Hepatic stellate cell (primary cell): ENCODE measurements at regions not wholly inside any gene's neighbourhood (a gene's known extent, or its start where the extent isn't known, plus 50 kb on each side); places are given as distances from the start of the nearest gene placed in this dataset.
A peak's percentile ranks its signal among the peaks of the same experiment; 100 is the strongest.
"Not testable (repeated sequence)": the region's sequence is repeated elsewhere in the genome, so short reads cannot be mapped to it uniquely, and the experiment has no call there.

Experiments
- DNase-seq: peaks from one replicate; pipeline ENCODE4 v3.0.0; 2011; ENCODE audit warnings: low spot score

GRCh38 chr7:121521711-121522400, 125.7 kb upstream of the FAM3C start:
- no peak for DNase-seq

DNA sequence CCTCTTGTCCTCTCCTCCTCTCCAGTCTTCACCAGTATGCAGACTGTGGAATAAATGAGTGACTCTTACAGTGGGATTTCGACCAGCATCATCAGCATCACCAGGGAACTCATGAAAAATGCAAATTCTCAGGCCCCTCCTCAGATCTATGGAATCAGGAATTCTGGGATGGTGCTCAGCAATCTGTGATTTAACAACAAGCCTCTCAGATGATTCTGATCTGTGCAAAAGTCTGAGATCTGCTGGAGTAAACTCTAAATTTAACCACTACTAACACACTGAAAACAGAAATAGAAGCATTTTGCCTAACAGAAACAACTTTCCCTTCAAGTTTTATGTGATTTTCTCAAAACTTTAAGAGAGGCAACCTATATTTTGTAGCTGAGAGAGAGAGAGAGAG, 124.8 kb upstream of the FAM3C start:
- no peak for DNase-seq

GRCh38 chr7:121519548-121520521, 123.7 kb upstream of the FAM3C start:
- DNase-seq = no peak

DNA sequence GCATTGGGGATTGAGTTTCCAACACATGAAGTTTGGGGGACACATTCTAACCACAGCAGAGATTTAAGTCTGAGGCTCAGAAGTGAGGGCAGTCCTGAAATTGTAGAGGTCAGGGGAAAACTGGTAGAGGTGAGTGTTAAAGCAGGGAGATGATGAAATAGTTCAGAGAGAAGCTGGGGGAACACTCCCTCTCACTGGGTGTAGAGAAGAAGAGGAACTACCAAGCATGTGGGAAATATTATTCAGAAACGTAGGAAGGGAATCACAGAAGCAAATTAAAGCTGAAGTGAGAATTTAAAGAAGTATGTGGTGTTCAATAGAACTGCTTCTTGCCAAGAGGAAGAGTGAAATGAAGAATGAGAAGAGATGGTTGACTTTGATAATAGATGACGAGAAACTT, 121.5 kb upstream of the FAM3C start:
- DNase-seq = no peak

- no peak for DNase-seq
These were observed 120.7 kb upstream of the FAM3C start for GRCh38 chr7:121516821-121517220.

- DNase-seq = no peak
These were observed 119.7 kb upstream of the FAM3C start for GRCh38 chr7:121515630-121516401.

DNA sequence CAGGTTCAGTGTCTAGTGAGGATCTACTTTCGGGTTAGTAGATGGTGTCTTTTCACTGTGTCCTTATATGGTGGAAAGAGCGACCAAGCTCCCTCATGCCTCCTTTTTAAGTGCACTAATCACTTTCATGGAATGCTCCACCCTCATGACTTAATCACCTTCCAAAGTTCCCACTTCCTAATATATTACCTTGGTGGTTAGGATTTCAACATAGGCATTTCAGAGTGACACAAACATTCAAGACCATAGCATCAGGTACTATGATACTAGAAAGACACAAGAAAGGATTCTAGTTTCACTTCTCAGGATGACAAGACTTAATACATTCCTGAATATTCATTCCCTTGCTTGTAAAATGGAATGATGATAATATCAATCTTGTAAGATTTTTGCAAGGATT, 119.1 kb upstream of the FAM3C start:
- DNase-seq = no peak

GRCh38 chr7:121513105-121513504, 117.0 kb upstream of the FAM3C start:
- no peak for DNase-seq

DNA sequence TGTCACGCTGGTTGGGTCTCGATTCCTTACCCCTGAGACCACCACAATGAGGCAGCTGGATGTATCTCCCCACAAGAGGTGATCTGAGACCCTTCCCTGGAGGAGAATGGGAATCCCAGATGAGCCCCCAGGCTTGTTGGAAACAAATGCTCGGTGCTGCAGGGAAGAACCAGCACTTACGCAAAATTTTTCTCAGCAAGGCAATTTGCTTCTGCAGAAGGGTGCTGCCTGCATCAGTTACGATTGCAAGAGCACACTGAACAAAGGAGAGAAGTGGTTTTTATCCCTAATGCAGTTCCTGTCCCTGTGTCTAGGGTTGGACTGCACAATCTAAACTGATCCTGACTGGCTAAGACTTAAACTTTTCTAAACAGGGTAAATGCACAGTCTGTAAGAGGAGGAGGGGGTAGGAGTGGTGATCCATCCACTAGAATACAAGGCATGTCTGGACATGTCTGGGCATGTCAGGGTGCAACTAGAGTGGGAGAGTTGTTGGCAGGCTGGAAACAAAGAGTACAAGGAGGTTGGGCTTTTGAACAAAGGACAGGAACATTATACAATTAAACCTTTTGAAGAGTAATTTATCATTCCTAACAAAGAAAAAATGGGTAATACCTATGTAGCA, 114.9 kb upstream of the FAM3C start:
- no peak for DNase-seq

- DNase-seq = no peak
These were observed 114.2 kb upstream of the FAM3C start for GRCh38 chr7:121510302-121510701.

DNA sequence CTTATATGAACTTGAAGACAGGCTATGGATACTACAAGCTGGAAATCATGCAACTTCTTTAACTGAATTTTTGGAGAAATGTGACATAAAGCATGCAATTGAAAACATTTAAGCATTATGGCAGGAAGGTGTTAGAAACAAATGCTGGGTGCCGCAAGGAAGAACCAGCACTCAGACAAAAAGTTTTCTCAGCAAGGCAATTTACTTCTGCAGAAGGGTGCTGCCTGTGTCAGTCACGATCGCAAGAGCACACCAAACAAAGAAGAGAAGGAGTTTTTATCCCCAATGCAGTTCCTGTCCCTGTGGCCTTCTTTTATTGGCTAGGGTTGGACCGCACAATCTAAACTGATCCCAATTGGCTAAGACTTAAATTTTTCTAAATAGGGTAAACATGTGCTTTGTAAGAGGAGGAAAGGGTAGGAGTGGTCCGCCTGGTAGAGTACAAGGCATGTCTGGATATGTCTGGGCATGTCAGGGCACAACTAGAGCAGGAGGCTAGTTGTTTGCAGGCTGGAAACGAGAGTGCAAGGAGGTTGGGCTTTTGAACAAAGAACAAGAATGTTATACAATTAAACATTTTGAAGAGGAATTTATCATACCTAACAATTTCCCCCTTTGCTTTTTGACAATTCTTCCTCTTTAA, 109.6 kb upstream of the FAM3C start:
- DNase-seq = no peak

DNA sequence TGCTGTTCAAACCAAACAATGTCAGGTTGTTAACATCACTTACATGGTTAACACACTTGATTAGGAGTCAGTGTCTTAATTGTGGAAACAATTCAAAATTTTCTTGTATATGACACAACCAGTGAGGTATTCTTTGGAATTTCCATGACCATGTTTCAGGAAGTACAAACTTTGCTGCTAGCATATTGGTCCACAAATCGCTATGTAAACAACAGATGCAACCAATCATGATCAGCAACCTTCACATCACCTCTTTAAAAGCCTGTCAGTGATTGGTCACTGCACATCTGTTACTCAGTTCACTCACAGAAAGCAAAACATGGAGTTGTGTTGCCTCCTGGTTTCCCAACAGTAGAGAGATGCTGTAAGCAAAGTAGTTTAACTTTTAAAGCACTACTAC, 108.9 kb upstream of the FAM3C start:
- DNase-seq = peak; percentile 17

DNA sequence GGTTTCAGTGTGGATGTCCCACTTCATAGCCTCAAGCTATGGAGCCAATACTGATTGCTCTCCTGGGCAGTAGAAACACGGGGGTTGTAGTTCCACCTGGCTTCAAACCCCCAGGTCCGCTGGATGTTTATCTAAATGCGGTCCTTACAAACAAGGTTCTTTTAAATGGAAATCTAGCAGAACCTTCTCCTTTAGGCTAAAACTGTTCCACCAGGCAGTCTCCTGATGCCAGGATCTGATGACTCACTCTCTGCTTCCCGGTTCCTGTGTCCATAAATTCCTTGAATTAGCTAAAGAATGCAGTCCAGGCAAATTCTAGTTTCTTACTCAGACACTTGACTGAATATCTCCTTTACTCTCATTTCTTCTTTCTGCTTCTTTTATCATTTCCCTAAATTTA, 108.4 kb upstream of the FAM3C start:
- DNase-seq = peak; percentile 55

- DNase-seq = no peak
These were observed 107.6 kb upstream of the FAM3C start for GRCh38 chr7:121503730-121504129.

GRCh38 chr7:121503039-121503438, 106.9 kb upstream of the FAM3C start:
- DNase-seq = no peak

- DNase-seq = no peak
These were observed 105.5 kb upstream of the FAM3C start for GRCh38 chr7:121501566-121501965.

DNA sequence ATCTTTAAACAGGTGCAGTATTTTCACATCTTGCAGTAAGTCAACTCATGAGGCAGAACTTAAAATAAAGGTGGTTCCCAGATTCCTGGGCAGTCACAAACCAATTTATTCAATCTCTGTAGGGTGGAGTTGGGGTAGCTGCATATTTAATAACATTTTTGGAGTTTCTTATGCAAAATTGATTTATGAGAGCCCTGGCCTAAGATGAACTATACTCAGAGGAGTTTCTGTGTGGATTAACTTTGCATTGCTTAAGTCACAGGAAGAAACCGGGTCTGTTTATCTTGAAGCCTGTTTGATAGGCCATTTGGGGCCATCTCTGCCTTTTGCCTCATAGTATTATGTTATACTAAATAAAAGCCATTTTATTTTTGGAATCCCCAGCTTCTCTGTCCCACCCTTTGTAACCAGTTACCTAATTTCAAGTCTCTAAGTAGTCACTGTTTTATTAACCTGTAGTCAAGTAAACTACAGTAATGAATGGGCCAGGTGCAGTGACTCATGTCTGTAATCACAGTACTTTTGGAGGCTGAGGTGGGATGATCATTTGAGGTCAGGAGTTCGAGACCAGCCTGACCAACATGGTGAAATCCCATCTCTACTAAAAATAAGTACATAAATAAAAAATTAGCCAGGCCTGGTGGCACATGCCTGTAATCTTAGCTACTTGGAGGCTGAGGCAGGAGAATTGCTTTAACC, 104.4 kb upstream of the FAM3C start:
- no peak for DNase-seq

GRCh38 chr7:121499624-121500023, 103.5 kb upstream of the FAM3C start:
- DNase-seq = no peak

DNA sequence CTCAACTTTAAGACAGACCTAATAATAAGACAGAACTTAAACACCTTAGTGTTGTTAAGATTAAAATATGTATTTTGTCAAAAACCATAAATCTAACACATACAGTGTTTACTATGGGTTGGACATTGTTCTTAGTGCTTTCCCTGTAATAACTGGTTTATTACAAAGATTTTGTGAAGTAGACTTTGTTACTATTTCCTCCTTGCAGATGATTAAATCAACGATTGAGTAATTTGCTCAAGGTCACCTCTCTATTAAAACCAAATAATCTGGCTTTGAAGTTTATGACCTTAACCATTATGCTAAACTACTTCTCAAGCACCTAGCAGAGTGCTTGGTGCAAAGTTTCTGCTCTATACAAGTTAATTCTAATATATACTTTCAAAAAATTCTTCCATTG, 102.7 kb upstream of the FAM3C start:
- DNase-seq = no peak

DNA sequence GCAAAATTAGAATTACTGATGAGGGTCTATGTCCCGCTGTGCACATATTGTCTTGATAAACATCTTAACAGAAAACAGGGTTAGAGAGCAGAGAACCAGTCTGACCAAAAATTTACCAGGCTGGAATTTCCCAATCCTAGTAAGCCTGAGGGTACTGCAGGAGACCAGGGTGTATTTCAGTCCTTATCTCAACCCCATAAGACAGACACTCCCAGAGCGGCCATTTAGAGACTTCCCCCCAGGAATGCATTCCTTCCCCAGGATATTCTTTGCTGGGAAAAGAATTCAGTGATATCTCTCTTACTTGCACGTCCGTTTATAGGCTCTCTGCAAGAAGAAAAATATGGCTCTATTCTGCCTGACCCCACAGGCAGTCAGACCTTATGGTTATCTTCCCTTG, 101.4 kb upstream of the FAM3C start:
- not testable (repeated sequence) for DNase-seq

- no peak for DNase-seq
These were observed 98.4 kb upstream of the FAM3C start for GRCh38 chr7:121494516-121494915.
